CD4-positive, alpha-beta T cell treated with Interleukin-21 for 1 hour (primary cell): ENCODE measurements at regions not wholly inside any gene's neighbourhood (a gene's known extent, or its start where the extent isn't known, plus 50 kb on each side); places are given as distances from the start of the nearest gene placed in this dataset.
"Not testable (repeated sequence)": the region's sequence is repeated elsewhere in the genome, so short reads cannot be mapped to it uniquely, and the experiment has no call there.

Source experiments
- DNase-seq: peaks from one replicate; pipeline ENCODE4 v3.0.0-alpha.2; 2020

GRCh38 chr11:28962502-28962901 lies 854.3 kb downstream of the METTL15 start:
- DNase-seq: no peak

GRCh38 chr11:28961726-28962125 lies 853.5 kb downstream of the METTL15 start:
- no peak for DNase-seq

- DNase-seq: no peak
Observed at GRCh38 chr11:28956446-28956845, 848.3 kb downstream of the METTL15 start.

GRCh38 chr11:28951191-28951590 lies 843.0 kb downstream of the METTL15 start:
- no peak for DNase-seq

- DNase-seq: no peak
Observed at GRCh38 chr11:28939381-28939780, 831.2 kb downstream of the METTL15 start.

GRCh38 chr11:28938091-28938490 lies 829.9 kb downstream of the METTL15 start:
- DNase-seq: no peak

- no peak for DNase-seq
Observed at GRCh38 chr11:28932940-28933339, 824.8 kb downstream of the METTL15 start.

GRCh38 chr11:28924004-28924403 lies 815.8 kb downstream of the METTL15 start:
- no peak for DNase-seq

GRCh38 chr11:28922386-28922981 lies 814.3 kb downstream of the METTL15 start:
- no peak for DNase-seq

- DNase-seq: no peak
Observed at GRCh38 chr11:28919194-28919593, 811.0 kb downstream of the METTL15 start.

- DNase-seq: no peak
Observed at GRCh38 chr11:28913883-28914282, 805.7 kb downstream of the METTL15 start.

- no peak for DNase-seq
Observed at GRCh38 chr11:28911829-28912228, 803.6 kb downstream of the METTL15 start.

GRCh38 chr11:28910926-28911325 lies 802.7 kb downstream of the METTL15 start:
- DNase-seq: no peak

GRCh38 chr11:28903716-28904115 lies 795.5 kb downstream of the METTL15 start:
- DNase-seq: no peak

GRCh38 chr11:28900427-28900826 lies 792.2 kb downstream of the METTL15 start:
- no peak for DNase-seq

GRCh38 chr11:28899706-28900105 lies 791.5 kb downstream of the METTL15 start:
- no peak for DNase-seq

- DNase-seq: not testable (repeated sequence)
Observed at GRCh38 chr11:28890601-28891040, 782.4 kb downstream of the METTL15 start.

- DNase-seq: no peak
Observed at GRCh38 chr11:28887681-28888080, 779.5 kb downstream of the METTL15 start.

- no peak for DNase-seq
Observed at GRCh38 chr11:28879869-28880268, 771.7 kb downstream of the METTL15 start.

- DNase-seq: no peak
Observed at GRCh38 chr11:28878025-28878424, 769.8 kb downstream of the METTL15 start.

- DNase-seq: no peak
Observed at GRCh38 chr11:28877340-28877739, 769.2 kb downstream of the METTL15 start.

- DNase-seq: no peak
Observed at GRCh38 chr11:28874706-28875105, 766.5 kb downstream of the METTL15 start.

GRCh38 chr11:28871090-28871489 lies 762.9 kb downstream of the METTL15 start:
- no peak for DNase-seq

- no peak for DNase-seq
Observed at GRCh38 chr11:28863422-28863821, 755.2 kb downstream of the METTL15 start.

- no peak for DNase-seq
Observed at GRCh38 chr11:28860893-28861292, 752.7 kb downstream of the METTL15 start.
